Stromal cell of bone marrow (primary cell): ENCODE measurements at regions not wholly inside any gene's neighbourhood (a gene's known extent, or its start where the extent isn't known, plus 50 kb on each side); places are given as distances from the start of the nearest gene placed in this dataset.

Experiments used
- DNase-seq: peaks from one replicate; pipeline ENCODE4 v3.0.0-alpha.2; 2012; ENCODE audit warnings: low read depth

DNA sequence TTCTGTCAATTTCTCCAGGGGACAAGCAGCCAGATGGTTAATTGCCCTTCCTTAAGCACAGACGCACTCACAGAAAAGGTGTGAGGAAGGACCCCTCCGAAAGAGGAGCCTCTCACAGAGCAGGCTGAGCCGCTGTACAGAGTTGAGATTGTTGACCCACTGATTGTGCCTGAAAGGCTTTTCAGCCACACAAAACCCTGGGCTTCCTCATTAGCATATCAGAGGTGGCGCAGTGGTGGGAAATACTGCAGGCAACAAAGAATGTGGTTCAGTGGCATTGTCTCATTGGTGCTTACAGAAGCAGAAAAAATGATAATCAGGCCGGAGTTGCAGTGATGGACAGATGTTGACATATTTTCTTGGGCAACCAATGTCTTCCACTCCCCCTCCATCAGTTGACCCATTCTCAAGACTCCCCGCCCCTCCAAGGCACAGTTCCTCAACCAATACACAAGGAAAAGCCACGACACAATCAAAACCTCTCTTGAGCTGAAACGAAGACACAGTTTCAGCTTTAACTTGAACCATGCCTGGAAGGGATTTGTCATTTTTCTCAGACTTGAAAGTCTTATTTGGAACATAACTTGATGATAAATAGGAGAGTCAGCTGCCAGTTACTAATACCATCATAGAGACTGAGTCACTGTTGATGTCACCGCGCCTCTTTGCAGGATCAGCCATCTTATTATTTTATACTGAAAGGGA lies 53.1 kb downstream of the ATXN3L start:
- peak; percentile 46 for DNase-seq

- no peak for DNase-seq
Measured at GRCh38 chrX:13265549-13266132, 54.2 kb downstream of the ATXN3L start.

GRCh38 chrX:13265111-13265510 lies 54.7 kb downstream of the ATXN3L start:
- no peak for DNase-seq

DNA sequence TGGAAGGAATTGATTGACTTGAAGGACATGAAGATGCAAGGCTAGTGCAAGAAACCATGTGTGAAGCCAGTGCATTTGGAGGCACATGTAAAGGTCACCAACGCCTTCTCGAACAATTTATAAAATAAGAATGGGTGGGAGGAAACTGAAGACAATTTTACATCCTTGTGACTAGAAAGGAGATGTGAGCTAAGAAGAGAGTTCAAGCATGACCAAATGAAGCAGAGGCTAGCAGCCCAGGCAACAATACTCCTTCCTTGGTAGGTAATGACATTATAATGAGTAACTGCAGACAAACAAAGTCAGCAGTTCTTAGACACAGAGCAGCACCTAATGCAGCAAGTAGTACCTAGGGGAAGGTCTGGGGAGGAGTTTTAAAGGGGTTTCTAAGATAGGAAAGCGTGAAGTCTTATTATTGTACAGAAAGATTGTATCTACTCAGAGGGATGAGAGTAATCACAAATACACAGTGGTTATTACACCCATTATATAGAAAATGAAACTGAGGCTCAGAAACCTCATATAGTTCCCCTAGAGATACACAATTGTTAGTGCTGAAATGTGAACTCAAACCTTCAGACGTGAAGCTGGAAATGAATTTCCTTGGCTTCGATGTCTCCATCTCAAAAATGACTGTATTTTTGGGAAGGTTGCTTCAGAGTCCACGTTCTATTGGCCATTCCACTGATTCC lies 56.1 kb downstream of the ATXN3L start:
- DNase-seq = no peak

DNA sequence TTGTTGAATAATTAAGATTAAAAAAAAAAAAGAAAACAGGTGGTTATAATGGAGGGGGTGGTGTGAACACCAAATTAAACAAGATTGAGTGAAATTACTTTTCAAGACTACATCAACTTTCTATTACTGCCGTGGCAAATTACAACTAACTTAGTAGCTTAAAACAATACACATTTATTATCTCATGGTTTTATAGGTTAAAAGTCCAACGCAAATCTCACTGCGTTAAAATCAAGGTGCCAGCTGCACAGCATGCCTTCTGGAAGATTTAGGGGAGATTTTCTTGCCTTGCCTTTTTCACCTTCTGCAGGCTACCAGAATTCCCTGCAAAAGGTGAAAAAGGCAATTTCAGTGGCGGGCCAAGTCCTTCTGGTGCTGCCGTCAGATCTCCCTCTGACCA lies 58.5 kb downstream of the ATXN3L start:
- DNase-seq = no peak

GRCh38 chrX:13260598-13260997 lies 59.3 kb downstream of the ATXN3L start:
- no peak for DNase-seq

GRCh38 chrX:13258725-13259124 lies 61.1 kb downstream of the ATXN3L start:
- no peak for DNase-seq

- no peak for DNase-seq
Measured at GRCh38 chrX:13258052-13258444, 61.8 kb downstream of the ATXN3L start.

DNA sequence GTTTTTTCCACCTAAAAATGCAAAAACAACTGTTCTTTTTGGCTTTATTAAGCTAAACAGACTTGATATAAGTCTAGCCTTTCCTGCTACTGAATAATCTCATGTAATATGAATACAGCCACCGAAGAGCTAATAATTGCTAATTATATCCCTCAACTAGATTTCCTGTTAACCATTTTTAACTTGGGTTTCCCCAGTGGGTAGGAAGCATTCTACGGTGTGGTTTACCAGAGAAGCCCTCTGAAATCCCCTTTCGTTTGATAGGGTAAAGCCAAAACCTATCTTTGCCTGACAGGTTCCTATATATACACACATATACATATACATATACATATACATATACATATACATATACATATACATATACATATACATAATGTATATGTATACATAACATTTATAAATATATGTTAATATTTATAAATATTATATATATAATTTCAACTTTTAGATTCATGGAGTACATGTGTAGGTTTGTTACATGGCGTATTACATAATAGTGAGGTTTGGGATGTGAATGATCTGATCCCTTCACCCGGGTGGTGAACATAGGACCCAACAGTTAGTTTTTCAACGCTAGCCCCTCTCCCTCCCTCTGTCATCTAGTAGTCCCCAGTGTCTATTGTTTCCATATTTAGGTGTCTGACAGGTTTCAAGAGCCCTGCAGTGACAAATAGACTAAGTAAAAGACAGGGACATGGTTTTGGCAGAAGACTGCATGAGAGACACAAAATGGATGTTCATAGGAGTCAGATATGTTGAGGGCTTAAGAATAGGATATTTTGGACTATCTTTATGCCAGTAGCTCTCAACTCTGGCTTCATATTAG lies 62.4 kb downstream of the ATXN3L start:
- DNase-seq = no peak

DNA sequence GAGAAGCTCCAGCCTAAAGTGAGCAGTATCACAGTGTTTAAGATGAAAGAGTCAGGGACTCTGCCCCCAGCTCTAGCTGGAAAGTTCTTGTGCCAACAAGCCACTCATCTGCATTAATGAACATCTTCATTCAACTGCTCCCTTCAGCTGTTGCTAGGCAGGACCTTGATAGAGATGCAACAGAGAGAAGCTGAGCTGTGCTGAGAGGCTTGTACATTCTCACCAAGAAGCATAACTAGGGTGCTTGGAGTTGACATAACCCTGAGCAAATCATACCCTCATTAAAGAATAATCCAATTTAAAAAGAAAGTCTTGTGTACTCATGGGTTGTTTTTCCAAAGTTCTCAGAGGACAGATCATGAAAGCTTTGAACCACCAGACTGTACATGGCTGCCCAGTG lies 63.2 kb downstream of the ATXN3L start:
- DNase-seq = no peak

GRCh38 chrX:13254870-13255269 lies 65.0 kb downstream of the ATXN3L start:
- no peak for DNase-seq

DNA sequence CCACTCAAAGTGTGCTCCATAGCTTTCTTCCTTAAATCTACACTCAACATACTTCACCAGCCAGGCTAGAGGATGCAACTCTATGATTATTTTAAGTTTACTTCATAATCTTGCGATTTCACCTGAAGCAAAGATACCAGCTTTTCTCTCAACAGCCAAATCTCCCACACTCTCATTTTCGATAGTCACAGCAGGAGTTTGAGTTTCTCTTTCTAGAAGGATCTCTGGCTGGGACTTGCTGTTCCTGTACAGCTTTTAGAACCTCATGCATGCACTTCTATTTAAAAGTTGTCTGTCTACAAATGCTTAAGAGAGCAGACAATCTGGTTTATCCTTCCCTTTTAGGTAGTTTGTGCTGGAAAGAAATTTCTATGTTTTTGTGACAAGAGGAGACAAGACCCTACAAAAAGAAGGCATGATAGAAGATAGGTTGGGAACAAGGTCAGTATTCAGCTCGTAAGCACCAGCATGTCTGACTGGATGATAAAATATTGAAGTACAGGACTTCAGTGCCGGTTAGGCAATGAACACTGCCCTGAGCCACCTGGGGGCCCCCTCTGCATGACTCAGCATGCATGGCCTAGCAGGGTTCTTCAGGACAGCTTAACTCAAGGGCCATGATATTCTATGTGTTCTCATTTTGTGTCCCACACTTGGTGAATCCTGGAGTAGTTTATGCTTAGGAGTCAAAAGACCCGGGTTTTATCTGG lies 65.6 kb downstream of the ATXN3L start:
- no peak for DNase-seq

DNA sequence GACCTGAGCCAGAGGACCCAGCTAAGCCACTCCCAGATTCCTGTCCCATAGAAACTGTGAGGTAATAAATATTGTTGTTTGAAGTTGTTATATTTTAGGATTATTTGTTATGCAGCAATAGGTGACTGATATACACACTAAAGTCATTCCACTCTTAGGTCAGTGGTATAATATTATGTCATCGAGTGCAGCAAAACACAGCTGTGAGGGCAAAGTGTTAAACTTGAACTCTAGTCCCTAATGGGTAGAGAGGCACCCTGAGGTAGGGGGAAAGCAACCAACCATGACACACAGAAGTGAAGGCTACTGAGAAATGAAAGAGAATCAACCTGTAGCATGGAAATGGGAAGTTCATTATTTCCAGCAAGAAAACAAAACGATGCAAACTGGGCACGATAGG lies 66.6 kb downstream of the ATXN3L start:
- DNase-seq = no peak

DNA sequence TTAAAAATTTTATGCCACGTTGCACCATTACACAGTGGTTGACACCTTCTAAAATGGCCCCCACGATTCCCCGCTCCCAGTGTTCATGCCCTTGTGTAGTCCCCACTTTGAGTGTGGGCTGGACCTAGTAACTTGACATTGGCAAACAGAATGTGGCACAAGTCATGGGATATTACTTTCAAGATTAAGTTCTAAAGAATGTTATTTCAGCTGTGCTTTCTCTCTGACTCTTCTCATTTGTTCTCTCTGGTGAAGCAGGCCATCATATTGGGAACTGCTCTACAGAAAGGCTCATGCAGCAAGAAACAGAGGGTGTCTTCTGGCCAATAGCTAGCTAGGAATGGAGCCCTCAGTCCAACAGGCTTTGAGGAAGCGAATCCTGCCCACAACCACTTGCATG lies 67.1 kb downstream of the ATXN3L start:
- peak; percentile 13 for DNase-seq

- DNase-seq = peak; percentile 83
Measured at GRCh38 chrX:13250826-13251580, 68.8 kb downstream of the ATXN3L start.

- no peak for DNase-seq
Measured at GRCh38 chrX:13248867-13249486, 70.9 kb downstream of the ATXN3L start.

DNA sequence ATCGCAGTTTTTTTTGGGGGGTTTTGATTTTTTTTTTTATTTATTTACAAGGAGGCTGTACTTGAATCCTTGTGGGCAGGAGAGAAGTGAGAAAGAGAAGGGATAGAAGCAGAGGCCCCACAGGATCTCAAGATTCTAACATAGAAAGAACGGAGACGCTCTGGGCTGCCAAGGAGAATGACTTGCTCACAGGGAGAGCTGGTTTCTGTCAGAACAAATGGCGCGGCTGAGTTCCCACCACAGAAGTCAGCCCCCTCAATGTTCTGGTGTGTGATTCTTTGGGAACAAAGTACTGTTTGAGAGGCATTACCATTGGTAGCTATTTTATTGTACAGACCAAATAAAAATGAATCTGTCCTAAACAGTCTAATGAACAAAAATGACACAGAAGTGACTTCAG lies 80.6 kb downstream of the ATXN3L start:
- no peak for DNase-seq

GRCh38 chrX:13235930-13236329 lies 83.9 kb downstream of the ATXN3L start:
- no peak for DNase-seq

- DNase-seq = no peak
Measured at GRCh38 chrX:13232484-13232883, 87.4 kb downstream of the ATXN3L start.

GRCh38 chrX:13226214-13226613 lies 93.6 kb downstream of the ATXN3L start:
- no peak for DNase-seq
